ENCODE measurements at regions not wholly inside any gene's neighbourhood (a gene's known extent, or its start where the extent isn't known, plus 50 kb on each side); places are given as distances from the start of the nearest gene placed in this dataset.

- Histone ChIP-seq H3K4me1 (no peaks in the 10 kb centered on the region), H3K36me3 (ENCODE audit: insufficient read depth in 1 of 2, low read depth in 1 of 2) (no peaks in the 10 kb centered on the region), H3K27ac (no peak overlapping the region), H3K9me3 (no peaks in the 10 kb centered on the region), H3K27me3 (ENCODE audit: insufficient read depth in 3 of 3, low read length in 2 of 3) (no peaks in the 10 kb centered on the region), H3K4me3 (no peak overlapping the region)
- intact Hi-C loops (cut with DNase I) = no loop called here
- WGBS, 3 donors = 92 to 94% (median 93%) methylated on average over 4 of the region's 4 CpGs
- DNase-seq (no peak), ATAC-seq (no peak)
- no peak for TF ChIP-seq CTCF (IDR thresholded peaks at IDR 0.05)
Observed at GRCh38 chr7:97565665-97566064, 166.2 kb upstream of the TAC1 start.

DNA sequence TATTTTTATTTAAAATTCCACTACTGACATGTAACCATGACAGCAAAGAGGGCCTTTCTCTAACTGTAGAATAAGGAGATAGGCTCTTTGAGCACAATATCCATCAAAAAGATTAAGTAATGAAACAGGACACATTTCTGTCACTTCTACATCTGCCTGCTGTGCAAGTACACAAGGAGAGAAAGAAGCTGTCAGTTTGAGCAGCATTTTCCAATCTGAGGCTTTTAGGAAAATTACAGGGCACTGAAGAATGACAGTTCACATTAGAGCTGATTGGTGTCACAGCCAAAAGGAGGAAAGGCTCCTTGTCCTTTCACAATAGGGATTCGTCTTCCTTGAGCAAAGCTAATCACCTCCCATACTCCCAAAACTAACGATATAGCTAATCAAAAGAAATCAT is 158.8 kb upstream of the TAC1 start:
- no peaks in the 10 kb centered on the region for H3K4me1 ChIP-seq
- no peaks in the 10 kb centered on the region for H3K9me3 ChIP-seq
- no peaks in the 10 kb centered on the region for H3K36me3 ChIP-seq (ENCODE audit: insufficient read depth in 1 of 2, low read depth in 1 of 2)
- ATAC-seq (no peak), DNase-seq (no peak)
- no peak overlapping the region for H3K27ac ChIP-seq
- no peak overlapping the region for H3K4me3 ChIP-seq
- no peak for TF ChIP-seq CTCF (IDR thresholded peaks at IDR 0.05)
- WGBS, 3 donors = 89 to 93% (median 90%) methylated on average over 2 of the region's 2 CpGs
- H3K27me3 ChIP-seq (ENCODE audit: insufficient read depth in 3 of 3, low read length in 2 of 3) = no peaks in the 10 kb centered on the region
- intact Hi-C loops (cut with DNase I) = no loop called here

GRCh38 chr7:97576043-97576442 is 155.8 kb upstream of the TAC1 start:
- ATAC-seq = no peak
- H3K9me3 ChIP-seq = no peaks in the 10 kb centered on the region

DNA sequence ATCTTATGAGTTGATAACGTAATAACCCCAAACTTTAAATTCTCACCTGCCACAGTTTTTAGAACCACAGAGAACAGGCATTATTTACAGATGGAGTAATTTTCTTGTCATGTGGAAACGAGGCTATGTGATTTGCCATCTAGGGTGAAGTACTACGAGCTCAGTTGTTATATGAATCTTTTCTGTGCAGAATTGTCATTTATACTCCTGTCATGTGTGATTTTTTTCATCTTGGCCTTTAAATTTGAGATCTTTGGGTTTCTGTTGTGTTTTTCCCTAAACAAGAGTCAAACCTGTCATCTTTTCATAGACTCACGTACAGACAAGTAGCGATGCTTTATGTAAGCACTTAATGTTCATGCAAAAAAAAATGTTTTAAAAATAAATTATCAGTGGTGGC is 153.7 kb upstream of the TAC1 start:
- Histone ChIP-seq H3K4me1 (no peaks in the 10 kb centered on the region), H3K9me3 (no peaks in the 10 kb centered on the region), H3K27me3 (ENCODE audit: insufficient read depth in 3 of 3, low read length in 2 of 3) (no peaks in the 10 kb centered on the region), H3K36me3 (ENCODE audit: insufficient read depth in 1 of 2, low read depth in 1 of 2) (no peaks in the 10 kb centered on the region), H3K4me3 (no peak overlapping the region), H3K27ac (no peak overlapping the region)
- 61 to 64% (median 62%) methylated on average over 5 of the region's 5 CpGs for WGBS, 3 donors
- ATAC-seq (no peak), DNase-seq (no peak)
- intact Hi-C loops (cut with DNase I) = no loop called here
- TF ChIP-seq CTCF (IDR thresholded peaks at IDR 0.05) = no peak

More at GRCh38 chr7:97576043-97576442, 155.8 kb upstream of the TAC1 start:
- intact Hi-C loops (cut with DNase I) = no loop called here
- no peak for TF ChIP-seq CTCF (IDR thresholded peaks at IDR 0.05)
- no peaks in the 10 kb centered on the region for H3K27me3 ChIP-seq (ENCODE audit: insufficient read depth in 3 of 3, low read length in 2 of 3)
- H3K4me3 ChIP-seq = no peak overlapping the region
- no peak overlapping the region for H3K27ac ChIP-seq
- DNase-seq = no peak
- H3K4me1 ChIP-seq = no peaks in the 10 kb centered on the region
- H3K36me3 ChIP-seq (ENCODE audit: insufficient read depth in 1 of 2, low read depth in 1 of 2) = no peaks in the 10 kb centered on the region

GRCh38 chr7:97580205-97580604 is 151.7 kb upstream of the TAC1 start:
- DNase-seq (no peak), ATAC-seq (no peak)
- Histone ChIP-seq H3K27ac (no peak overlapping the region), H3K36me3 (ENCODE audit: insufficient read depth in 1 of 2, low read depth in 1 of 2) (no peaks in the 10 kb centered on the region), H3K9me3 (no peaks in the 10 kb centered on the region), H3K4me3 (no peak overlapping the region), H3K27me3 (ENCODE audit: insufficient read depth in 3 of 3, low read length in 2 of 3) (no peaks in the 10 kb centered on the region), H3K4me1 (no peaks in the 10 kb centered on the region)
- TF ChIP-seq CTCF (IDR thresholded peaks at IDR 0.05) = no peak
- 28 to 50% (median 35%) methylated on average over 5 of the region's 5 CpGs for WGBS, 3 donors
- intact Hi-C loops (cut with DNase I) = no loop called here

Measured in psoas muscle (tissue), 7 donors.